ENCODE measurements at regions not wholly inside any gene's neighbourhood (a gene's known extent, or its start where the extent isn't known, plus 50 kb on each side); places are given as distances from the start of the nearest gene placed in this dataset.

- no peak overlapping the region for H3K27ac ChIP-seq
- no peak for TF ChIP-seq CTCF (IDR thresholded peaks at IDR 0.05)
Observed at GRCh38 chr4:123110147-123110546, 187.8 kb upstream of the NUDT6 start.

GRCh38 chr4:123110685-123111084 is 188.3 kb upstream of the NUDT6 start:
- no peak for TF ChIP-seq CTCF (IDR thresholded peaks at IDR 0.05)
- no peaks in the 10 kb centered on the region for H3K4me1 ChIP-seq
- intact Hi-C loops (cut with DNase I), result no loop called here
- no peaks in the 10 kb centered on the region for H3K9me3 ChIP-seq
- H3K27me3 ChIP-seq (ENCODE audit: low read depth), result no peaks in the 10 kb centered on the region
- no peak overlapping the region for H3K27ac ChIP-seq
- DNase-seq, result no peak
- H3K4me3 ChIP-seq, result no peak overlapping the region
- no peaks in the 10 kb centered on the region for H3K36me3 ChIP-seq
- ATAC-seq, result no peak

More at GRCh38 chr4:123110147-123110546, 187.8 kb upstream of the NUDT6 start:
- H3K4me1 ChIP-seq, result no peaks in the 10 kb centered on the region
- DNase-seq, result no peak
- no peak for ATAC-seq
- H3K9me3 ChIP-seq, result no peaks in the 10 kb centered on the region
- H3K27me3 ChIP-seq (ENCODE audit: low read depth), result no peaks in the 10 kb centered on the region
- no peaks in the 10 kb centered on the region for H3K36me3 ChIP-seq
- intact Hi-C loops (cut with DNase I), result no loop called here
- H3K4me3 ChIP-seq, result no peak overlapping the region

GRCh38 chr4:123113155-123113554 is 190.8 kb upstream of the NUDT6 start:
- intact Hi-C loops (cut with DNase I), result no loop called here

GRCh38 chr4:123114084-123114914 is 191.9 kb upstream of the NUDT6 start:
- Histone ChIP-seq H3K27me3 (ENCODE audit: low read depth) (no peaks in the 10 kb centered on the region), H3K4me3 (no peak overlapping the region), H3K27ac (no peak overlapping the region), H3K36me3 (no peaks in the 10 kb centered on the region), H3K9me3 (no peaks in the 10 kb centered on the region), H3K4me1 (peaks cover 4% of the 10 kb centered on the region)
- intact Hi-C loops (cut with DNase I), result no loop called here
- DNase-seq (no peak), ATAC-seq (peak in 1 of 2 donors; percentile 23)
- TF ChIP-seq CTCF (IDR thresholded peaks at IDR 0.05), result no peak

More at GRCh38 chr4:123113155-123113554, 190.8 kb upstream of the NUDT6 start:
- peaks cover 4% of the 10 kb centered on the region for H3K4me1 ChIP-seq
- H3K27me3 ChIP-seq (ENCODE audit: low read depth), result no peaks in the 10 kb centered on the region
- no peak overlapping the region for H3K27ac ChIP-seq
- H3K9me3 ChIP-seq, result no peaks in the 10 kb centered on the region
- DNase-seq (no peak), ATAC-seq (no peak)
- no peaks in the 10 kb centered on the region for H3K36me3 ChIP-seq
- no peak overlapping the region for H3K4me3 ChIP-seq
- no peak for TF ChIP-seq CTCF (IDR thresholded peaks at IDR 0.05)

GRCh38 chr4:123114915-123115756 is 192.7 kb upstream of the NUDT6 start:
- H3K4me1 ChIP-seq, result peaks cover 4% of the 10 kb centered on the region
- DNase-seq (no peak), ATAC-seq (peak in 1 of 2 donors; percentile 50)
- H3K36me3 ChIP-seq, result no peaks in the 10 kb centered on the region
- intact Hi-C loops (cut with DNase I), result no loop called here
- no peak for TF ChIP-seq CTCF (IDR thresholded peaks at IDR 0.05)
- no peak overlapping the region for H3K27ac ChIP-seq
- H3K9me3 ChIP-seq, result no peaks in the 10 kb centered on the region
- H3K27me3 ChIP-seq (ENCODE audit: low read depth), result no peaks in the 10 kb centered on the region
- H3K4me3 ChIP-seq, result no peak overlapping the region

All from lower lobe of right lung (tissue), 2 donors.